ENCODE measurements at regions not wholly inside any gene's neighbourhood (a gene's known extent, or its start where the extent isn't known, plus 50 kb on each side); places are given as distances from the start of the nearest gene placed in this dataset.

DNA sequence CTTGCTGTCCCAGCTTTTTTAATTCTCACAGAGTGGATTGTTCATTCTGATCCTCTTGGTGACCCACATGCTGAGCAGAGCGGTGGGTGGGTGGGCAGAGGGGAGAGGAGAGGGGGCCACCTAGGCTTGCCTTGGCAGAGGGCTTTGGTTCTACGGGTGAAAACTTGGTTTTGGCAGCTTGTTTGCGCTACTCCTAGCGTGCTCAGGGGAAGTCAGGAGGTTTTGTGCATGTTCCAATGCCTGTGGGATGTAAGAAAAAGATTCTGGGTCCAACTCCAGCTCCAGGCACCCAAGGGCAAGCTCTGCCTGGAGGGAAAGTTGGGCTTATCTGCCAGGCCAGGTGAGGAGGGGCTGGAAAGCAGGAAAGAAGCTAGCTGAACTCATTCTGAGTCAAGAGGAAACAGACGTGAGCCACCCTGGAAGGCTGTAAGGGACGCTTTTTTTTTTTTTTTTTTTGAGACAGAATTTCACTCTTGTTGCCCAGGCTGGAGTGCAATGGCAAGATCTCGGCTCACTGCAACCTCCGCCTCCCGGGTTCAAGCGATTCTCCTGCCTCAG, 169.1 kb downstream of the WSCD1 start:
- no peak overlapping the region for H3K4me3 ChIP-seq (ENCODE audit: low read length)
- no peaks in the 10 kb centered on the region for H3K9me3 ChIP-seq (ENCODE audit: insufficient read depth, low read depth, low read length)
- H3K4me1 ChIP-seq (ENCODE audit: insufficient read depth, low read length) = peaks cover 23% of the 10 kb centered on the region
- H3K27me3 ChIP-seq (ENCODE audit: insufficient read depth, low read length) = no peaks in the 10 kb centered on the region
- H3K36me3 ChIP-seq (ENCODE audit: insufficient read depth, low read depth, low read length) = no peaks in the 10 kb centered on the region
- H3K9ac ChIP-seq (ENCODE audit: low read depth, low read length) = peak overlapping the region; percentile 32; the same call in 1 of the 2 replicates
- peak overlapping the region; percentile 45 for H3K27ac ChIP-seq (ENCODE audit: low read length)

DNA sequence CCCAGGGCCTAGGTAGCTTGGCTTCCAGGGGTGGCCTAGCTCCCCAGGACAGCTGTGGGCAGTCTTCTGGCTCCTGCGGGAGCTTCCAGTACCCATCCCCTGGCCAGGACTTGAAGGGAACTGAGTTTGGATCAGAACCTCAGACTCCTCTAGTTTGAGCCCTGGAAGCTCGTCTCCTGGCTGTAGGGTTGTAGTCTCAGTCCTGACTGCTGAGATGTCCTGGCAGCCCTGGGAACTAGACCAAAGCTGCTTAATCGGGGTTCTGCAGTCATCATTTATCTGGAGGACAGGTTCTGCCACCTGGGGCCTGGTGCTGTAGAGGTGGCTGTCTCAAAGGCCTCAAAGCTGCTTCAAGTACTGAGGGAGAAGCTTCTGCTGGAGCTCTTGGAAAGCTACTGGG, 163.7 kb downstream of the WSCD1 start:
- Histone ChIP-seq H3K4me3 (ENCODE audit: low read length) (no peak overlapping the region), H3K27ac (ENCODE audit: low read length) (no peak overlapping the region), H3K9ac (ENCODE audit: low read depth, low read length) (no peak overlapping the region), H3K27me3 (ENCODE audit: insufficient read depth, low read length) (no peaks in the 10 kb centered on the region), H3K36me3 (ENCODE audit: insufficient read depth, low read depth, low read length) (no peaks in the 10 kb centered on the region), H3K4me1 (ENCODE audit: insufficient read depth, low read length) (peaks cover 6% of the 10 kb centered on the region; the same call in 1 of the 2 replicates), H3K9me3 (ENCODE audit: insufficient read depth, low read depth, low read length) (no peaks in the 10 kb centered on the region)

DNA sequence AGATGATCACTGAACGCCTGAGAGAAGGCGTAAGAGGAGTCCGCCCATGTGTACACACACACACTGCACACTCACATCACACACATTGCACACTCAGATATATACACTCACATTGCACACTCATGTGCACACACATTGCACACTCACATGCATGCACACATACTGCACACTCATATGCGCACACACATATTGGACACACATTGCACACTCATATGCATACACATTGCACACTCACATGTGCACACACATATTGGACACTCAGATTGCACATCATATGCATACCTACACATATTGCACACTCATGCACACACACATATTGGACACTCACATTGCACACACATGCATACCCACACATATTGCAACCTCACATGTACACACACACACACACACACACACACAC, 163.2 kb downstream of the WSCD1 start:
- Histone ChIP-seq H3K9me3 (ENCODE audit: insufficient read depth, low read depth, low read length) (no peaks in the 10 kb centered on the region), H3K9ac (ENCODE audit: low read depth, low read length) (no peak overlapping the region), H3K27me3 (ENCODE audit: insufficient read depth, low read length) (no peaks in the 10 kb centered on the region), H3K4me3 (ENCODE audit: low read length) (no peak overlapping the region), H3K27ac (ENCODE audit: low read length) (no peak overlapping the region), H3K4me1 (ENCODE audit: insufficient read depth, low read length) (peaks cover 4% of the 10 kb centered on the region; the same call in 1 of the 2 replicates), H3K36me3 (ENCODE audit: insufficient read depth, low read depth, low read length) (no peaks in the 10 kb centered on the region)

DNA sequence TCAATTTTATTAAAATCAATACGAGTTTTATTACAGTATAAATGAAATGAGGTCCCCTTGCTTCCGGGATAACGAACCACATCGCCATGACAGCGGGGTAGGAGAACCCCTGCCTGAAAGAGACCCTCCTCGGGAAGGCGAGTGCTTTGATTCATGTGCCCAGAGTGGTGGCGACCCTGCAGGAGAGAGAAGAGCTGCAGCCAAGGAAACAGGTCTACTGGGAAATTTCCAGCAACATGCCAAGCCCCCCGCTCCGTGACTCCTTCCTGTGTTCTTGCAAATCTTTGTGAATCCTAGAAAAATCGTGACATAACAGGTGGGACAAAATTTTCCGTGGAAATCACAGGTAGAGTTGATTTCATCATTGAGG, 162.5 kb downstream of the WSCD1 start:
- Histone ChIP-seq H3K27ac (ENCODE audit: low read length) (no peak overlapping the region), H3K9ac (ENCODE audit: low read depth, low read length) (no peak overlapping the region), H3K4me3 (ENCODE audit: low read length) (no peak overlapping the region), H3K9me3 (ENCODE audit: insufficient read depth, low read depth, low read length) (no peaks in the 10 kb centered on the region), H3K27me3 (ENCODE audit: insufficient read depth, low read length) (no peaks in the 10 kb centered on the region), H3K4me1 (ENCODE audit: insufficient read depth, low read length) (peaks cover 2% of the 10 kb centered on the region; the same call in 1 of the 2 replicates), H3K36me3 (ENCODE audit: insufficient read depth, low read depth, low read length) (no peaks in the 10 kb centered on the region)

DNA sequence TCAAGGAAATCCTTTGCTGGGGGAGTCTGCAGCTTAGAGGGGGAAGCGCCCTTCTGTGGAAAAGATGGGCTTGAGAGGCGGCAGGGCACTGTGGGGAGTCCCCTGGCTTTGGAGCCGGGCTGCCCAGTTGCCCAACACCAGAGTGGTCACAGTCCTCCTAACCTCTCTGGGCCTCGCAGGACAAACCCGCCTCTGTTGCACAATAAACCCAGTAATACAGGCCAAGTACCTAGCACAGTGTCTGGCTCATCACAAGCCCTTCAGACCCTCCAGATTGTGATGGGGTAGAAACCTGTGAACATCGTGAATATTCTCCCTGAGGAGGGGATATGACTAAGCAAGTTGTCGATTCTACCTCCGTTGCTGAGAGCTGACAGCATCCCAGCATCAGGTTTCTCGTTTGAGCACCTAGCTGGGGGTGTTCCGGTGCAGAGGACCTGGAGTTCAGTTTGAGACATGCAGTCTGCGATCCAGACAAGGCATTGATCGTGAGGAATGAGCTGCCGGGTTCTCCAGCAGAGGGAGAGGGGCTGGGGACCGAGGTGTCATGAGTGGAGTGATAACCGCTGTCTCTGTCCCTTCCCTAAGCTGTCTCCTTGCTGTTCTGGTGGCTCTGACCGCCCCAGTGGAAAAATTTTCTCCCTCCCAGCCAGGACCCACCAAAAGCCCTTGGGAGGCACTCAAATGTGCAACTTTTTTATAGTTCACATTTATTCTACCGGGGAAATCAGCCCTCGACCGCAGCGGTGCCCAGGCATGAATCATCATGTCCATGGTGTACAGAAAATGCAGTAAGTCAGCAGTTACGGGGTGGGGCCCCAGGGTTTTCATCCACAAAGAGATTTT, 161.9 kb downstream of the WSCD1 start:
- H3K9ac ChIP-seq (ENCODE audit: low read depth, low read length) = no peak overlapping the region
- no peak overlapping the region for H3K27ac ChIP-seq (ENCODE audit: low read length)
- no peaks in the 10 kb centered on the region for H3K36me3 ChIP-seq (ENCODE audit: insufficient read depth, low read depth, low read length)
- H3K4me1 ChIP-seq (ENCODE audit: insufficient read depth, low read length) = no peaks in the 10 kb centered on the region
- no peak overlapping the region for H3K4me3 ChIP-seq (ENCODE audit: low read length)
- H3K27me3 ChIP-seq (ENCODE audit: insufficient read depth, low read length) = no peaks in the 10 kb centered on the region
- no peaks in the 10 kb centered on the region for H3K9me3 ChIP-seq (ENCODE audit: insufficient read depth, low read depth, low read length)

DNA sequence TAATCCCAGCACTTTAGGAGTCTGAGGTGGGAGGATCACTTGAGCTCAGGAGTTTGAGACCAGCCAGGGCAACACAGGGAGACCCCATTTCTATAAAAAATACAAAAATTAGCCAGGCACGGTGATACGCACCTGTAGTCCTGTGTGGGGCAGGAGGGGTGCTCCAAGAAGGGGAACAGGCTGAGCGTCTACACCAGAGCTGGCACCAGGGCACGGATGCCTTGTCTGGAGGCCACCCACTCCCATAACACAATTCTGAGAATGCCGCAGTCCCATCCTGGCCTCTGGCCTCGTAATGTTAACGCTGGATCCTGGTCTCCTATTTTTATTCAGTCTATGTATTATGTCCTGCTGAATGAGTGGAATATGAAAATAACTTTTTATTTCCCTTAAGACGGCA, 161.3 kb downstream of the WSCD1 start:
- H3K4me3 ChIP-seq (ENCODE audit: low read length) = no peak overlapping the region
- H3K36me3 ChIP-seq (ENCODE audit: insufficient read depth, low read depth, low read length) = no peaks in the 10 kb centered on the region
- no peaks in the 10 kb centered on the region for H3K4me1 ChIP-seq (ENCODE audit: insufficient read depth, low read length)
- no peaks in the 10 kb centered on the region for H3K27me3 ChIP-seq (ENCODE audit: insufficient read depth, low read length)
- H3K27ac ChIP-seq (ENCODE audit: low read length) = no peak overlapping the region
- no peaks in the 10 kb centered on the region for H3K9me3 ChIP-seq (ENCODE audit: insufficient read depth, low read depth, low read length)
- H3K9ac ChIP-seq (ENCODE audit: low read depth, low read length) = no peak overlapping the region

DNA sequence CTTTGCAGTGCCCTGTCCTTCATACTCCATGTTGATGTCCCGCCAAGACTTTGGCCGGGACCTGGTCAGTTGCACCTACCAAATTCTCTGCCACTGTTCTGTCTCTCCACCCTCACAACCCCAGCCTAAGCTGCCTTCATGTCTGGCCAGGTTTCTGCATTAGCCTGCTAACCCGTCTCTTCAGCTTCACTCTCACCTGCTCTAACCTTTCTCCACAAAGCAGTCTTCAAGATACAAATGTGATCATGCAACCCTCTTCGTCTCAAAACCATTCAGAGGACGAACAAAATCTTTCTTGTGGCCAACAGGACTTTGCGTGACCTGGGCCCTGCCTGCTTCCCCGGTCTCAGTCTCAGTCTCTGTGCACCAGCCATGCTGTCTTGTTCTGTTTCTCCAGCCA, 148.2 kb downstream of the WSCD1 start:
- no peaks in the 10 kb centered on the region; the same call in 1 of the 2 replicates for H3K9me3 ChIP-seq (ENCODE audit: insufficient read depth, low read depth, low read length)
- H3K27ac ChIP-seq (ENCODE audit: low read length) = no peak overlapping the region
- no peaks in the 10 kb centered on the region for H3K4me1 ChIP-seq (ENCODE audit: insufficient read depth, low read length)
- H3K4me3 ChIP-seq (ENCODE audit: low read length) = no peak overlapping the region
- H3K36me3 ChIP-seq (ENCODE audit: insufficient read depth, low read depth, low read length) = no peaks in the 10 kb centered on the region
- no peaks in the 10 kb centered on the region for H3K27me3 ChIP-seq (ENCODE audit: insufficient read depth, low read length)
- H3K9ac ChIP-seq (ENCODE audit: low read depth, low read length) = no peak overlapping the region

DNA sequence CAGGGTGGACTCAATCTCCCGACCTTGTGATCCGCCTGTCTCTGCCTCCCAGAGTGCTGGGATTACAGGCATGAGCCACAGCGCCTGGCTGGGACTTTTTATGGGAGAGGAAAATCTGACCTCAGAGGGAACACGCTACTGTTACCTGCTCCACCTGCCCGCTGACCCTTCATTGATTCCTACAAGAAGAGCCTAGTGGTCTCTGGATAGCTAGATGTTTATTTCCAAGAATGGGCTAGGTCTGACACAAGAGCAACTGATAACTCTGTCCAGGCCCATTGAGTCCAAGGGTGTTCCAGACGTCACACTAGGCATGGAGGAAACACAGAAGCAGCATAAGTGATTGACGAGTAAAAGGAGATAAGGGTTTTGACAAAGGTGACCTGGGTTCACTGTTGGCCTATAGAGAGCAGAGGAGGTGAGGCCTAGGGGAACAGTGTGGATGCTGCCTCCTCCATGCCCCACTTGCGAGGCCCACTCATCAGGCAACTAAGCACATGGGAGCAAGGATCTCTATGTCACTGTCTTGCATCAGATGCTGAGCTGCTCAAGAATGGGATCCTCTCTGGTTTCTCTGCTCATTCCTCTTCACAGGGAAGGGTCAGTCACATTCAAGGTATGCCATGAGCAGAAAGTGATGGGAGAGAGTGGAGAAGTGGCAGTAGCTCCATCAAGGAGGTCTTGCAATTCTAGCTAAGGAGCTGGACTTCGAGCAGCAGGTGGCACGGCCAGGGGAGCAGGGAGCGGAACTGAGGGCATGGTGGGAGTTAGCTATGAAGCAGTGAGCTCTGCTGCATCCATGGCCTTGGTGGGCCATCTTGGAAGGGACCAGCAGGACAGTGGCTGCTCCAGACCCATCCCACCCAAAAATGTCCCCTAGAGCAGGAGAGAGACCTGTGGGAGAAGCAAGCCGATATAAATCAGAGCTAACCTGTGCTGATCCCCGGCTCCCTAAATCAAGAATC, 145.2 kb downstream of the WSCD1 start:
- Histone ChIP-seq H3K27me3 (ENCODE audit: insufficient read depth, low read length) (no peaks in the 10 kb centered on the region), H3K4me1 (ENCODE audit: insufficient read depth, low read length) (no peaks in the 10 kb centered on the region), H3K9ac (ENCODE audit: low read depth, low read length) (no peak overlapping the region), H3K9me3 (ENCODE audit: insufficient read depth, low read depth, low read length) (no peaks in the 10 kb centered on the region), H3K4me3 (ENCODE audit: low read length) (no peak overlapping the region), H3K27ac (ENCODE audit: low read length) (no peak overlapping the region), H3K36me3 (ENCODE audit: insufficient read depth, low read depth, low read length) (no peaks in the 10 kb centered on the region)

DNA sequence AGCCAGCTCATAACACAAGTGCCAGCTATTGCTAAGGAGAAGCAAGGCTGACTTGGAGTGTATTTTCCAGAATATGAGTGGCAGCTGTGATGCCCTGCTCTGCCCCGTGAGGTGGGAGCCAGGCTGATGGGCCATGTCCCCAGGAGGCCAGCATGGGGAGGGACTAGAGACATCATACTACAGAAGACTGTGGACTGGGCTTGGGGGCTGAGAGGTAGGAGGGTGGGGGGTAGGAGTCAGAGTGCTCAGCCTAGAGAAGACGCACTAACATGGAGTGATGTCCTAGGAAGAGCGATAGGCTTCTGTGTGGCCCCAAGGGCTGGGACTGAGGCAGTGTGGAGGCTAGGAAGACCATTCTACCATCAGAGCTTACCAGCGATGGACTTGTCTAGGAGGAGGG, 143.7 kb downstream of the WSCD1 start:
- Histone ChIP-seq H3K4me1 (ENCODE audit: insufficient read depth, low read length) (no peaks in the 10 kb centered on the region), H3K4me3 (ENCODE audit: low read length) (no peak overlapping the region), H3K27ac (ENCODE audit: low read length) (no peak overlapping the region), H3K9ac (ENCODE audit: low read depth, low read length) (no peak overlapping the region), H3K36me3 (ENCODE audit: insufficient read depth, low read depth, low read length) (no peaks in the 10 kb centered on the region), H3K9me3 (ENCODE audit: insufficient read depth, low read depth, low read length) (no peaks in the 10 kb centered on the region), H3K27me3 (ENCODE audit: insufficient read depth, low read length) (no peaks in the 10 kb centered on the region)

DNA sequence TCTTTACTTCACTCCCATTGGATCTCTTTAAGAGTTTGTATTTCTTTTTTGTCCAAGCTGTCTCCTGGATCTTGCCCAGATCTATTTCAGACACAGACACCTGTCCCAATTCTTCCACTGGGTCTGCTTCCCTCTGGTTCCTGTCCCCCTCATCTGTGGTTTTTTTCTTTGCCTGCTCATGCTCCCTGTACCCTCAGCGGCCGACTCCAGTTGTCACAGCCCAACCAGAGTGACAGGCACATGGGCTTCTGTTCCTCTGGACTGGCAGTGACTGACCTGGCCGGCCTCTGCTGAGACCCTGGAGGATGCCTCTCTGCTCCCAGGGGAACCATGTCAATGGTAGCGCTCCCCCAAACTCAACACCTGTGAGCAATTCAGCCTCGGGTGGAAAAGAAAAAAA, 142.6 kb downstream of the WSCD1 start:
- H3K27me3 ChIP-seq (ENCODE audit: insufficient read depth, low read length) = no peaks in the 10 kb centered on the region
- H3K9ac ChIP-seq (ENCODE audit: low read depth, low read length) = no peak overlapping the region
- no peaks in the 10 kb centered on the region for H3K36me3 ChIP-seq (ENCODE audit: insufficient read depth, low read depth, low read length)
- no peaks in the 10 kb centered on the region for H3K4me1 ChIP-seq (ENCODE audit: insufficient read depth, low read length)
- no peak overlapping the region for H3K27ac ChIP-seq (ENCODE audit: low read length)
- no peak overlapping the region for H3K4me3 ChIP-seq (ENCODE audit: low read length)
- H3K9me3 ChIP-seq (ENCODE audit: insufficient read depth, low read depth, low read length) = no peaks in the 10 kb centered on the region

DNA sequence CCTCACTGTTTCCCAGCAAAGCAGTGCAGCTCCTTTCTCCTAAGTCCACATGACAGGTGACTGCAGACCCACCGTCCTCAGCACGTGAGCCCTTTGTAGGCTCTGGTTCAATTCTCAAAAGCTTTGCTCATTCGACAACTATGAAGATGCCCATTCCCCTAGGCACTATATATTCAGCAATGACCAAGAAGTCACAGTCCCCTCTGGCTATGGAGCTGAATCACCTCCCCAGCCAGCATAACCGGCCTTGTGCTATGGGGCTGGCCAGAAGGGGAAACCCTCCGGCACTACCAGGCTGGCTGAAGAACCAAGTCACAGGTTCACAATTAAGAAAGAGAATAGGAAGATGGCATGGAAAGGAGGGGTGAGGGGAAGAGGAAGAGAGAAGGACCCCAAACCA, 139.7 kb downstream of the WSCD1 start:
- no peaks in the 10 kb centered on the region for H3K36me3 ChIP-seq (ENCODE audit: insufficient read depth, low read depth, low read length)
- no peaks in the 10 kb centered on the region for H3K27me3 ChIP-seq (ENCODE audit: insufficient read depth, low read length)
- H3K9me3 ChIP-seq (ENCODE audit: insufficient read depth, low read depth, low read length) = no peaks in the 10 kb centered on the region
- H3K4me1 ChIP-seq (ENCODE audit: insufficient read depth, low read length) = no peaks in the 10 kb centered on the region
- H3K27ac ChIP-seq (ENCODE audit: low read length) = no peak overlapping the region
- no peak overlapping the region for H3K9ac ChIP-seq (ENCODE audit: low read depth, low read length)
- no peak overlapping the region for H3K4me3 ChIP-seq (ENCODE audit: low read length)

Data from iPS-20b (cell line).